ENCODE measurements at regions not wholly inside any gene's neighbourhood (a gene's known extent, or its start where the extent isn't known, plus 50 kb on each side); places are given as distances from the start of the nearest gene placed in this dataset.
"Not testable (repeated sequence)": the region's sequence is repeated elsewhere in the genome, so short reads cannot be mapped to it uniquely, and the experiment has no call there.

- H4K8ac ChIP-seq (ENCODE audit: low read depth, low read length); H3K14ac ChIP-seq (ENCODE audit: low read length); H3K4me3 ChIP-seq (ENCODE audit: low read depth, low read length); H3K9ac ChIP-seq (ENCODE audit: low read length); H2BK12ac ChIP-seq (ENCODE audit: low read length); DNase-seq; H3K18ac ChIP-seq (ENCODE audit: low read length); H4K12ac ChIP-seq (ENCODE audit: low read depth, low read length); H3K27ac ChIP-seq (ENCODE audit: low read depth, low read length); H4K91ac ChIP-seq (ENCODE audit: low read depth, low read length); H2BK120ac ChIP-seq (ENCODE audit: insufficient read depth, low read length, poor library complexity); H2BK5ac ChIP-seq (ENCODE audit: low read depth, low read length, poor library complexity); H3K79me2 ChIP-seq (ENCODE audit: control insufficient read depth, insufficient read depth, low read length, poor library complexity); H3K23ac ChIP-seq (ENCODE audit: low read length); H2AFZ ChIP-seq (ENCODE audit: insufficient read depth, low read length, poor library complexity); H3K27me3 ChIP-seq (ENCODE audit: insufficient read depth, low read length); H2AK5ac ChIP-seq (ENCODE audit: low read length); H3K4me2 ChIP-seq (ENCODE audit: low read length); H3K9me3 ChIP-seq (ENCODE audit: insufficient read depth, low read depth, low read length); H3K4me1 ChIP-seq (ENCODE audit: control insufficient read depth in 1 of 2, insufficient read depth in 2 of 2, low read length in 2 of 2); H3K79me1 ChIP-seq (ENCODE audit: low read length); H3K4ac ChIP-seq (ENCODE audit: low read depth, low read length); H3K36me3 ChIP-seq (ENCODE audit: control insufficient read depth in 1 of 2, insufficient read depth in 2 of 2, low read length in 2 of 2): not testable (repeated sequence)
- no CpG with 5 or more reads among the region's 9 CpGs for WGBS (ENCODE audit: extremely low coverage, insufficient coverage, insufficient read length)
Measured at GRCh38 chr7:103244865-103245264, 52.4 kb upstream of the PMPCB start.

- Histone ChIP-seq H3K18ac (ENCODE audit: low read length) (no peak overlapping the region), H2AK5ac (ENCODE audit: low read length) (no peak overlapping the region), H2BK120ac (ENCODE audit: insufficient read depth, low read length, poor library complexity) (no peak overlapping the region), H4K91ac (ENCODE audit: low read depth, low read length) (no peak overlapping the region), H2BK12ac (ENCODE audit: low read length) (no peak overlapping the region), H4K12ac (ENCODE audit: low read depth, low read length) (no peak overlapping the region), H3K4me1 (ENCODE audit: control insufficient read depth in 1 of 2, insufficient read depth in 2 of 2, low read length in 2 of 2) (no peaks in the 10 kb centered on the region), H2AFZ (ENCODE audit: insufficient read depth, low read length, poor library complexity) (no peak overlapping the region), H3K4me2 (ENCODE audit: low read length) (no peak overlapping the region), H3K9ac (ENCODE audit: low read length) (no peak overlapping the region), H3K36me3 (ENCODE audit: control insufficient read depth in 1 of 2, insufficient read depth in 2 of 2, low read length in 2 of 2) (no peaks in the 10 kb centered on the region), H4K8ac (ENCODE audit: low read depth, low read length) (no peak overlapping the region), H3K27me3 (ENCODE audit: insufficient read depth, low read length) (no peaks in the 10 kb centered on the region), H3K79me1 (ENCODE audit: low read length) (no peaks in the 10 kb centered on the region), H2BK5ac (ENCODE audit: low read depth, low read length, poor library complexity) (no peak overlapping the region), H3K9me3 (ENCODE audit: insufficient read depth, low read depth, low read length) (no peaks in the 10 kb centered on the region), H3K4ac (ENCODE audit: low read depth, low read length) (no peak overlapping the region), H3K14ac (ENCODE audit: low read length) (no peak overlapping the region), H3K4me3 (ENCODE audit: low read depth, low read length) (no peak overlapping the region), H3K79me2 (ENCODE audit: control insufficient read depth, insufficient read depth, low read length, poor library complexity) (no peaks in the 10 kb centered on the region), H3K27ac (ENCODE audit: low read depth, low read length) (no peak overlapping the region), H3K23ac (ENCODE audit: low read length) (no peak overlapping the region)
- WGBS (ENCODE audit: extremely low coverage, insufficient coverage, insufficient read length), result no CpG with 5 or more reads among the region's 6 CpGs
- no peak for DNase-seq
Measured at GRCh38 chr7:103240806-103241205, 56.4 kb upstream of the PMPCB start.

- not testable (repeated sequence) for H4K91ac ChIP-seq (ENCODE audit: low read depth, low read length); H3K23ac ChIP-seq (ENCODE audit: low read length); H3K9me3 ChIP-seq (ENCODE audit: insufficient read depth, low read depth, low read length); H2BK12ac ChIP-seq (ENCODE audit: low read length); H2AK5ac ChIP-seq (ENCODE audit: low read length); H2AFZ ChIP-seq (ENCODE audit: insufficient read depth, low read length, poor library complexity); DNase-seq; H3K36me3 ChIP-seq (ENCODE audit: control insufficient read depth in 1 of 2, insufficient read depth in 2 of 2, low read length in 2 of 2); H2BK5ac ChIP-seq (ENCODE audit: low read depth, low read length, poor library complexity); H3K9ac ChIP-seq (ENCODE audit: low read length); H4K12ac ChIP-seq (ENCODE audit: low read depth, low read length); H3K4ac ChIP-seq (ENCODE audit: low read depth, low read length); H3K18ac ChIP-seq (ENCODE audit: low read length); H3K14ac ChIP-seq (ENCODE audit: low read length); H3K27me3 ChIP-seq (ENCODE audit: insufficient read depth, low read length); H3K79me1 ChIP-seq (ENCODE audit: low read length); H3K4me1 ChIP-seq (ENCODE audit: control insufficient read depth in 1 of 2, insufficient read depth in 2 of 2, low read length in 2 of 2); H2BK120ac ChIP-seq (ENCODE audit: insufficient read depth, low read length, poor library complexity); H3K4me2 ChIP-seq (ENCODE audit: low read length); H3K79me2 ChIP-seq (ENCODE audit: control insufficient read depth, insufficient read depth, low read length, poor library complexity); H4K8ac ChIP-seq (ENCODE audit: low read depth, low read length); H3K4me3 ChIP-seq (ENCODE audit: low read depth, low read length); H3K27ac ChIP-seq (ENCODE audit: low read depth, low read length)
- no CpG with 5 or more reads among the region's 4 CpGs for WGBS (ENCODE audit: extremely low coverage, insufficient coverage, insufficient read length)
Measured at GRCh38 chr7:103235824-103236223, 61.4 kb upstream of the PMPCB start.

- H3K4me3 ChIP-seq (ENCODE audit: low read depth, low read length); H2BK120ac ChIP-seq (ENCODE audit: insufficient read depth, low read length, poor library complexity); H4K91ac ChIP-seq (ENCODE audit: low read depth, low read length); H3K9me3 ChIP-seq (ENCODE audit: insufficient read depth, low read depth, low read length); H3K4me1 ChIP-seq (ENCODE audit: control insufficient read depth in 1 of 2, insufficient read depth in 2 of 2, low read length in 2 of 2); H3K27ac ChIP-seq (ENCODE audit: low read depth, low read length); H2BK5ac ChIP-seq (ENCODE audit: low read depth, low read length, poor library complexity); H3K9ac ChIP-seq (ENCODE audit: low read length); H3K14ac ChIP-seq (ENCODE audit: low read length); H3K4ac ChIP-seq (ENCODE audit: low read depth, low read length); H2BK12ac ChIP-seq (ENCODE audit: low read length); H3K4me2 ChIP-seq (ENCODE audit: low read length); H2AK5ac ChIP-seq (ENCODE audit: low read length); H3K79me2 ChIP-seq (ENCODE audit: control insufficient read depth, insufficient read depth, low read length, poor library complexity); H3K79me1 ChIP-seq (ENCODE audit: low read length); H3K23ac ChIP-seq (ENCODE audit: low read length); H4K8ac ChIP-seq (ENCODE audit: low read depth, low read length); H4K12ac ChIP-seq (ENCODE audit: low read depth, low read length); H3K36me3 ChIP-seq (ENCODE audit: control insufficient read depth in 1 of 2, insufficient read depth in 2 of 2, low read length in 2 of 2); H3K27me3 ChIP-seq (ENCODE audit: insufficient read depth, low read length); H3K18ac ChIP-seq (ENCODE audit: low read length); H2AFZ ChIP-seq (ENCODE audit: insufficient read depth, low read length, poor library complexity); DNase-seq: not testable (repeated sequence)
- no CpG with 5 or more reads among the region's 2 CpGs for WGBS (ENCODE audit: extremely low coverage, insufficient coverage, insufficient read length)
Measured at GRCh38 chr7:103234877-103235276, 62.4 kb upstream of the PMPCB start.
